Effector memory CD4-positive, alpha-beta T cell (primary cell): ENCODE measurements at regions not wholly inside any gene's neighbourhood (a gene's known extent, or its start where the extent isn't known, plus 50 kb on each side); places are given as distances from the start of the nearest gene placed in this dataset.
A peak's percentile ranks its signal among the peaks of the same experiment; 100 is the strongest.
"Not testable (repeated sequence)": the region's sequence is repeated elsewhere in the genome, so short reads cannot be mapped to it uniquely, and the experiment has no call there.

ENCODE experiments used
- DNase-seq, 3 donors: peaks; one replicate each; pipeline ENCODE4 v3.0.0-alpha.2; 2020
- H3K27ac ChIP-seq: 2 replicates; pipeline ENCODE4 v1.7.0; 2013; ENCODE audit warnings: mild to moderate bottlenecking, low read length, moderate library complexity; ENCODE audit not compliant: insufficient read depth, poor library complexity, severe bottlenecking
- H3K27me3 ChIP-seq: replicated peaks from 2 replicates; pipeline ENCODE4 v1.7.0; 2013; ENCODE audit warnings: mild to moderate bottlenecking, low read length; ENCODE audit not compliant: insufficient read depth, control insufficient read depth, poor library complexity, severe bottlenecking
- H3K36me3 ChIP-seq: 2 replicates; pipeline ENCODE4 v1.7.0; 2013; ENCODE audit warnings: mild to moderate bottlenecking, low read length, moderate library complexity; ENCODE audit not compliant: control insufficient read depth, insufficient read depth
- H3K4me1 ChIP-seq: 2 replicates; pipeline ENCODE4 v1.7.0; 2013; ENCODE audit warnings: low read length, mild to moderate bottlenecking; ENCODE audit not compliant: control insufficient read depth, insufficient read depth, poor library complexity, severe bottlenecking
- H3K4me3 ChIP-seq: 2 replicates; pipeline ENCODE4 v1.7.0; 2013; ENCODE audit warnings: low read length, low read depth, mild to moderate bottlenecking; ENCODE audit not compliant: insufficient read depth, poor library complexity, severe bottlenecking
- H3K9me3 ChIP-seq: 2 replicates; pipeline ENCODE4 v1.7.0; 2013; ENCODE audit warnings: mild to moderate bottlenecking, low read length, moderate library complexity; ENCODE audit not compliant: control insufficient read depth

DNA sequence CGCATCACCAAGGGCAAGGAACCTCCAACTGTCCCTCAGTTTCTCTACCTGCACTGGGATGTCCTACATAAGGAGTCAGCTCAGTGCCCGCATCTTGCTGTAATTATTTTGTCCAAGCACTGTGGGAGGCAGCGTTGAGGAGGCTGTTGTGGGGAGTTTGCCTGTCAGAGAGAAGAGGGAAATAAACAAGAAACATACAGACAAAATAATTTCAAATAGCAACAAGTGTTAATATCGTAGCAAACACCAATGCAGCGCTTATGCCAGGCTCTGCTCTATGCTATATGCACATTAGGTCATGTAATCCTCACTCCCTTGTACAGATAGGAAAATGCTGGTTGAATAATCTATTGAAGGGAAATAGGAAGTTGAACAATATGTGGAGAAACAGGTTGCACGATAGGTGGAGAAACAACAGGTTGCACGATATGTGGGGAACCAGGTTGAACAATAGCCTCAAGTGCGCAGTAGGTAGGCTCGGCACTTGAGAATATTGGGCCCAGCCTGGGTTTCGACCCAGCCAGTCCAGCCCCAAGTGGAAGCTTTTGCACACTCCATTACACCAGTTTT lies 91.2 kb upstream of the SIRPA start:
- Histone ChIP-seq H3K36me3 (no peaks in the 10 kb centered on the region), H3K27ac (no peak overlapping the region), H3K27me3 (peaks cover 23% of the 10 kb centered on the region), H3K4me1 (peaks cover 6% of the 10 kb centered on the region), H3K9me3 (no peaks in the 10 kb centered on the region), H3K4me3 (no peak overlapping the region)
- no peak for DNase-seq

DNA sequence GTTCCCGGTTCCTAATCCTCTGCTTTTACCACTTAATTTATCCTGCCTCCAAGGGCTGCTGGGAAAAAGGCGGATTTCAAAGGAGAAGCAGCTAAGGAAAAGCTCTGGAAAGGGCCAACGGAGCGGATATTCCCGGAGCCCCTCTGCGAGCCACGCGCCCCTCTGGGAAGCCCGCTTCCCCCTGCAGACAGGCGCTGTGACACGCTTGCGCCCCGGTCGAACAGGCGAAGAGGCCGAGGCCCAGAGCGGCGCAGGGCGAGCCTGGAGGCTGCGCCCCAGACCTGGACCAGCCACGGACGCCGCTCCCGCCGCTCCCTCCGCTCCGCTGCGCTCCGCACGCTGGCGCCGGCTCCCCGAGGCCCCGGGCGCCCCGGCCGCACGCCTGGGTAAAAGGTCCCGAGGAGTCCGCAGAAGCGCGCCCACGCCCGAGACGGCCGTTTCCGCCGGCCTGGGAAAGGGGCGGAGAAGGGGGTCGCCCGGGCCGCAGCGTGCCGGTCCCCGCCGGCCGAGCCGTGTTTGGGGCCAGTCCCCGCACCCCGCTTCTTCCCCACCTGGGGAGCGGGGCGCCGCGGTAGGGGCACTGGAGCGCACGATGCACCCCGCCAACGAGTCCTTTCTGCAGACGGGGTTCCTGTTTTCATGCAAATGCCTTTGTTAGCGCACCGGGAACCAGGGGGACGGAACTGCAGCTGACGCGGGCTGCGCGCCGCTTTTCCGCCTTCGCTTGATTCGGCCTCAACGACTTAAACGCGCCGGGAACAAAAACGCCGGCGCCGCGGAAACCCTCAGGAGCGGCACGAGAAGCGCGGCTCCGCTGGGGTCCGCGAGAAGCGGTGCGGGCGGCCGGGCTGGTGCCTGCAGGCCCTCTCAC lies 91.9 kb upstream of the SIRPA start:
- H3K36me3 ChIP-seq: no peaks in the 10 kb centered on the region
- H3K9me3 ChIP-seq: no peaks in the 10 kb centered on the region
- no peak overlapping the region for H3K27ac ChIP-seq
- H3K4me3 ChIP-seq: peak overlapping the region; percentile 27
- DNase-seq: no peak
- H3K27me3 ChIP-seq: peaks cover 23% of the 10 kb centered on the region
- H3K4me1 ChIP-seq: peaks cover 6% of the 10 kb centered on the region

GRCh38 chr20:1802385-1803060 lies 92.7 kb upstream of the SIRPA start:
- H3K4me3 ChIP-seq: peak overlapping the region; percentile 4
- DNase-seq: no peak
- no peak overlapping the region for H3K27ac ChIP-seq

GRCh38 chr20:1801929-1802306 lies 93.3 kb upstream of the SIRPA start:
- no peaks in the 10 kb centered on the region for H3K9me3 ChIP-seq
- H3K27me3 ChIP-seq: peaks cover 23% of the 10 kb centered on the region
- peaks cover 6% of the 10 kb centered on the region for H3K4me1 ChIP-seq
- no peak overlapping the region for H3K27ac ChIP-seq
- no peak overlapping the region for H3K4me3 ChIP-seq
- no peaks in the 10 kb centered on the region for H3K36me3 ChIP-seq
- no peak for DNase-seq

More at GRCh38 chr20:1802385-1803060, 92.7 kb upstream of the SIRPA start:
- H3K9me3 ChIP-seq: no peaks in the 10 kb centered on the region
- H3K4me1 ChIP-seq: peaks cover 6% of the 10 kb centered on the region
- H3K36me3 ChIP-seq: no peaks in the 10 kb centered on the region
- H3K27me3 ChIP-seq: peaks cover 23% of the 10 kb centered on the region

DNA sequence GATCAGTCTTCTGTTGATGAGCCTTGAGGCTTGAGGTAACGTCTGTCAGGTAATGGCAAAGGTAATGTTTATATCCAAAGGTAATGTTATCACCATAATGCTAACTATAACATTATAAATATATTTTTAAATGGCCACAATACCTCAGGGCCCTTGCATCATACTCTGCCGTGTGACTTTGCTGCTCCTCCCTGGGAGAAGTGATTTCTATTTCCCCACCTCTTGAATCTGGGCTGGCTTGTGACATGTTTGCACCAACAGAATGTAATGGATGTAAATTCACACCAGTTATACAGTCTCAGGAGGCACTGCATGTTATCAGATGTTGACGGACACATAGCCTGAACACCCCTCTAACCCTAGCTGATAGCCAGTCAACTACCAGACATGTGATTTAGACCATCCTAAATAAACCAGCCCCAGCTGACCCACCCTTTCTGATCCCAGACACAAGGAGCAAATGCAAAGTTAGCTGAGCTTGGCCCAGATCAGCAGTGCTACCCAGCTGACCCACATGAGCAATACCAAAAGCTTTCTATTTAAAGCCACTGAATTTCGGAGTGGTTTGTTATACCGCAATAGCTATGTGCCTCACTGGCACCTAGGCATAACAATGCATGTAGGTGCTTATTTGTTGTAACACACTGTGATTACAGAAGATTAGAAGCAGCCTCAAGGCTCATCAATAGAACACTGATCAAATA lies 93.8 kb upstream of the SIRPA start:
- Histone ChIP-seq H3K9me3 (no peaks in the 10 kb centered on the region), H3K4me3 (no peak overlapping the region), H3K27me3 (peaks cover 23% of the 10 kb centered on the region), H3K36me3 (no peaks in the 10 kb centered on the region), H3K4me1 (peaks cover 6% of the 10 kb centered on the region), H3K27ac (no peak overlapping the region)
- DNase-seq: no peak

DNA sequence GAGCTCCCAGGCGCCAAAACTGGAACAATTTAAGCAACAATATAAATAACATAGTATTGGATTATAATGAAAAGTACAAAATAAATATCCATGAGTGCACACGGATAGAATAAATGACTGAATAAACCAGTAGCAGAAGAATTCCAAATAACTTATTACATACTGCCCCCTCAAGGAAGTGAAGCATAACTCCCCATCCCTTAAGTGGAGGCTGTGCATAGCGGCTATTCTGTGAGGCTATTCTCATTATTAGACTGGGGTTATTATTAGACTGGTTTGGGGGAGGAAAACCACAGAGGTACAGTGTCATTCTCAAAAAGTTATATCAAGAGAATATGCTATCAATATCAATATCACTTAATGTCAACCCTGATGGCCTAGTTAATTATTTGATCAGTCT lies 94.4 kb upstream of the SIRPA start:
- no peaks in the 10 kb centered on the region for H3K36me3 ChIP-seq
- DNase-seq: no peak
- H3K27me3 ChIP-seq: peaks cover 23% of the 10 kb centered on the region

GRCh38 chr20:1800180-1800579 lies 95.0 kb upstream of the SIRPA start:
- Histone ChIP-seq H3K4me1 (peaks cover 6% of the 10 kb centered on the region), H3K36me3 (no peaks in the 10 kb centered on the region), H3K27me3 (peaks cover 23% of the 10 kb centered on the region), H3K9me3 (no peaks in the 10 kb centered on the region), H3K4me3 (no peak overlapping the region), H3K27ac (no peak overlapping the region)
- DNase-seq: no peak

More for the DNA sequence above, 94.4 kb upstream of the SIRPA start:
- Histone ChIP-seq H3K27ac (no peak overlapping the region), H3K4me1 (peaks cover 6% of the 10 kb centered on the region), H3K9me3 (no peaks in the 10 kb centered on the region), H3K4me3 (no peak overlapping the region)

DNA sequence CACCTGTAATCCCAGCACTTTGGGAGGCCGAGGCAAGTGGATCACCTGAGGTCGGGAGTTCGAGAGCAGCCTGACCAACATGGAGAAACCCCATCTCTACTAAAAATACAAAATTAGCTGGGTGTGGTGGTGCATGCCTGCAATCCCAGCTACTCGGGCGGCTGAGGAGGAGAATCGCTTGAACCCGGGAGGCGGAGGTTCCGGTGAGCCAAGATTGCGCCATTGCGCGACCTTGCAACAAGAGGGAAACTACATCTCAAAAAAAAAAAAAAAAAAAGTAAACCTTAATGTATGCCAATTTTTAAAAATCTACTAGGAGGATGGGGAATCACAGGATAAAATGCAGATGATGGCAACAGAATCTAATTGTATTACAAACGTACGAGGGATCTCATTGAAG lies 95.5 kb upstream of the SIRPA start:
- H3K36me3 ChIP-seq, DNase-seq, H3K4me3 ChIP-seq, H3K9me3 ChIP-seq, H3K4me1 ChIP-seq, H3K27ac ChIP-seq: not testable (repeated sequence)
- H3K27me3 ChIP-seq: peaks cover 23% of the 10 kb centered on the region

- H3K4me1 ChIP-seq: peaks cover 6% of the 10 kb centered on the region
- no peak for DNase-seq
- H3K27ac ChIP-seq: no peak overlapping the region
- H3K4me3 ChIP-seq: no peak overlapping the region
- peaks cover 21% of the 10 kb centered on the region for H3K27me3 ChIP-seq
- H3K36me3 ChIP-seq: no peaks in the 10 kb centered on the region
- H3K9me3 ChIP-seq: no peaks in the 10 kb centered on the region
These were observed 96.2 kb upstream of the SIRPA start for GRCh38 chr20:1798982-1799381.
